Thymus (tissue), 11 donors: ENCODE measurements at regions not wholly inside any gene's neighbourhood (a gene's known extent, or its start where the extent isn't known, plus 50 kb on each side); places are given as distances from the start of the nearest gene placed in this dataset.

ENCODE experiments used
- DNase-seq, 9 donors: peaks; one replicate each; pipeline ENCODE4 v3.0.0-alpha.2; 2013; ENCODE audit warnings: low spot score in 9 of 9, low read depth in 6 of 9, missing footprints in 1 of 9
- H3K27ac ChIP-seq, 2 donors: one replicate each; pipeline ENCODE4 v1.5.1; 2013; ENCODE audit warnings: control low read depth in 1 of 2, low read depth in 1 of 2, low read length in 1 of 2, mild to moderate bottlenecking in 1 of 2, moderate library complexity in 1 of 2
- H3K27me3 ChIP-seq, 2 donors: one replicate each; pipeline ENCODE4 v1.5.1; 2013; ENCODE audit warnings: low read length in 1 of 2; ENCODE audit not compliant: control insufficient read depth in 2 of 2, insufficient read depth in 1 of 2
- H3K36me3 ChIP-seq, 2 donors: one replicate each; pipeline ENCODE4 v1.5.1; 2013; ENCODE audit warnings: low read length in 1 of 2, mild to moderate bottlenecking in 1 of 2, moderate library complexity in 1 of 2; ENCODE audit not compliant: control insufficient read depth in 2 of 2, insufficient read depth in 2 of 2
- H3K4me1 ChIP-seq, 2 donors: one replicate each; pipeline ENCODE4 v1.5.1; 2013; ENCODE audit warnings: low read length in 2 of 2; ENCODE audit not compliant: control insufficient read depth in 2 of 2, insufficient read depth in 2 of 2
- H3K4me3 ChIP-seq, 2 donors: one replicate each; pipeline ENCODE4 v1.5.1; 2013; ENCODE audit warnings: low read length in 2 of 2, control low read depth in 1 of 2, mild to moderate bottlenecking in 1 of 2
- H3K9me3 ChIP-seq, 2 donors: one replicate each; pipeline ENCODE4 v1.5.1; 2013; ENCODE audit warnings: low read length in 1 of 2, mild to moderate bottlenecking in 1 of 2; ENCODE audit not compliant: control insufficient read depth in 2 of 2, insufficient read depth in 1 of 2
- WGBS: extraction: QIAGEN DNeasy Blood & Tissue Kit; methylation state at CpG from one replicate; pipeline ENCODE4 v1.1.7; 2013; 5-methylcytosine and 5-hydroxymethylcytosine counted together
- donor health status: healthy.

GRCh38 chr12:114876968-114877680, 193.1 kb upstream of the TBX3 start:
- Histone ChIP-seq H3K4me1 (no peaks in the 10 kb centered on the region), H3K27ac (no peak overlapping the region), H3K27me3 (no peaks in the 10 kb centered on the region), H3K36me3 (no peaks in the 10 kb centered on the region), H3K9me3 (no peaks in the 10 kb centered on the region), H3K4me3 (no peak overlapping the region)
- DNase-seq: no peak
- 87% methylated on average over 13 of the region's 13 CpGs for WGBS

GRCh38 chr12:114875313-114875712, 191.3 kb upstream of the TBX3 start:
- no peak overlapping the region for H3K27ac ChIP-seq
- DNase-seq: no peak
- H3K4me1 ChIP-seq: no peaks in the 10 kb centered on the region
- WGBS: 77% methylated on average over 7 of the region's 7 CpGs
- H3K4me3 ChIP-seq: no peak overlapping the region
- H3K9me3 ChIP-seq: no peaks in the 10 kb centered on the region
- no peaks in the 10 kb centered on the region for H3K27me3 ChIP-seq
- no peaks in the 10 kb centered on the region for H3K36me3 ChIP-seq

GRCh38 chr12:114873656-114874055, 189.7 kb upstream of the TBX3 start:
- H3K27me3 ChIP-seq: no peaks in the 10 kb centered on the region

GRCh38 chr12:114868995-114869834, 185.2 kb upstream of the TBX3 start:
- Histone ChIP-seq H3K27ac (no peak overlapping the region), H3K4me1 (no peaks in the 10 kb centered on the region), H3K27me3 (no peaks in the 10 kb centered on the region), H3K36me3 (no peaks in the 10 kb centered on the region), H3K9me3 (no peaks in the 10 kb centered on the region), H3K4me3 (no peak overlapping the region)
- DNase-seq: no peak
- 53% methylated on average over 14 of the region's 14 CpGs for WGBS

More at GRCh38 chr12:114873656-114874055, 189.7 kb upstream of the TBX3 start:
- Histone ChIP-seq H3K4me1 (no peaks in the 10 kb centered on the region), H3K27ac (no peak overlapping the region), H3K4me3 (no peak overlapping the region), H3K36me3 (no peaks in the 10 kb centered on the region), H3K9me3 (no peaks in the 10 kb centered on the region)
- WGBS: 96% methylated on average over 10 of the region's 10 CpGs
- no peak for DNase-seq

GRCh38 chr12:114866331-114866730, 182.4 kb upstream of the TBX3 start:
- Histone ChIP-seq H3K27ac (no peak overlapping the region), H3K4me1 (no peaks in the 10 kb centered on the region), H3K36me3 (no peaks in the 10 kb centered on the region), H3K27me3 (no peaks in the 10 kb centered on the region), H3K9me3 (no peaks in the 10 kb centered on the region), H3K4me3 (no peak overlapping the region)
- DNase-seq: no peak
- WGBS: 92% methylated on average over 4 of the region's 4 CpGs

- no peak for DNase-seq
- Histone ChIP-seq H3K9me3 (no peaks in the 10 kb centered on the region), H3K4me1 (no peaks in the 10 kb centered on the region), H3K36me3 (no peaks in the 10 kb centered on the region), H3K4me3 (no peak overlapping the region), H3K27me3 (no peaks in the 10 kb centered on the region), H3K27ac (no peak overlapping the region)
- WGBS: 28% methylated on average over 12 of the region's 12 CpGs
Measured at GRCh38 chr12:114864837-114865551, 181.0 kb upstream of the TBX3 start.

- no peak for DNase-seq
- Histone ChIP-seq H3K27ac (no peak overlapping the region), H3K27me3 (no peaks in the 10 kb centered on the region), H3K4me1 (no peaks in the 10 kb centered on the region), H3K9me3 (no peaks in the 10 kb centered on the region), H3K4me3 (no peak overlapping the region), H3K36me3 (no peaks in the 10 kb centered on the region)
- 89% methylated on average over 12 of the region's 12 CpGs for WGBS
Measured at GRCh38 chr12:114863911-114864310, 179.9 kb upstream of the TBX3 start.

- no peaks in the 10 kb centered on the region for H3K4me1 ChIP-seq
- no peaks in the 10 kb centered on the region for H3K9me3 ChIP-seq
- 91% methylated on average over 6 of the region's 6 CpGs for WGBS
- no peak overlapping the region for H3K4me3 ChIP-seq
- H3K27me3 ChIP-seq: no peaks in the 10 kb centered on the region
- H3K27ac ChIP-seq: no peak overlapping the region
- DNase-seq: no peak
- H3K36me3 ChIP-seq: no peaks in the 10 kb centered on the region
Measured at GRCh38 chr12:114860969-114861368, 177.0 kb upstream of the TBX3 start.
